ENCODE measurements at regions not wholly inside any gene's neighbourhood (a gene's known extent, or its start where the extent isn't known, plus 50 kb on each side); places are given as distances from the start of the nearest gene placed in this dataset.
"Not testable (repeated sequence)": the region's sequence is repeated elsewhere in the genome, so short reads cannot be mapped to it uniquely, and the experiment has no call there.

DNA sequence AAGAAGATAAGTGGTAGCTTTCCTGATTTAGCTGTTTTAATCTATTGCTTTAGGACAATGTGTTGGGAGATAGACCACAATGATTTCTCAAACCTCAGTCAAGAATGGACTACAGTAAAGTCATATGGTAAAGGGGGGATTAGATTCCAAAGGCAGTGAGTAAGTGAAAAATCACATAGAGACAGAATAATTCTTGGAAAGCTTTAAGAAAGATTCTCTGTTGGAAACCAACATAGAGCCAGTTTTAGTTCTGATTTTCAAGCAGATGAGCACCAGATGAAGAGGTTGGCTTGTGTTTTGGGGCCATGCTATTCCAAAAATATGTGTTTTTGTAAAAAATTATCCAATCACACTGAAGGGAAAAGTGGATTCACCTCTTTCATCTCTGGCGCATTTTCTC, 256.8 kb upstream of the RPS23 start:
- intact Hi-C loops (cut with micrococcal nuclease; ENCODE audit: unreplicated experiment), result no loop called here
- no TSS peak for BruUV-seq (replicated peaks)
- TF ChIP-seq CTCF (conservative IDR thresholded peaks at IDR 0.05; ENCODE audit: low read depth, low read length) (no peak), EZH2 (IDR thresholded peaks at IDR 0.05; ENCODE audit: borderline replicate concordance, low read depth, low read length, poor library complexity, severe bottlenecking) (no peak)
- H3K27me3 ChIP-seq (replicated peaks; ENCODE audit: insufficient read depth, low read depth, low read length, poor library complexity), result no peaks in the 10 kb centered on the region
- no peak overlapping the region for H3K27ac ChIP-seq (ENCODE audit: low read depth, low read length, poor library complexity, severe bottlenecking)
- POLR2A ChIA-PET (ENCODE audit: low non-redundant PET), result no interaction called here
- no peaks in the 10 kb centered on the region for H3K36me3 ChIP-seq (ENCODE audit: insufficient read depth, low read length, poor library complexity, severe bottlenecking)
- CTCF ChIA-PET, result no interaction called here
- DNase-seq (ENCODE audit: low spot score), result no peak
- no peaks in the 10 kb centered on the region for H3K4me1 ChIP-seq (ENCODE audit: insufficient read depth, low read length, poor library complexity, severe bottlenecking)
- no peaks in the 10 kb centered on the region for H3K9me3 ChIP-seq (ENCODE audit: low read depth, low read length, poor library complexity, severe bottlenecking)
- H3K4me3 ChIP-seq (ENCODE audit: low read depth, low read length, poor library complexity, severe bottlenecking), result no peak overlapping the region

DNA sequence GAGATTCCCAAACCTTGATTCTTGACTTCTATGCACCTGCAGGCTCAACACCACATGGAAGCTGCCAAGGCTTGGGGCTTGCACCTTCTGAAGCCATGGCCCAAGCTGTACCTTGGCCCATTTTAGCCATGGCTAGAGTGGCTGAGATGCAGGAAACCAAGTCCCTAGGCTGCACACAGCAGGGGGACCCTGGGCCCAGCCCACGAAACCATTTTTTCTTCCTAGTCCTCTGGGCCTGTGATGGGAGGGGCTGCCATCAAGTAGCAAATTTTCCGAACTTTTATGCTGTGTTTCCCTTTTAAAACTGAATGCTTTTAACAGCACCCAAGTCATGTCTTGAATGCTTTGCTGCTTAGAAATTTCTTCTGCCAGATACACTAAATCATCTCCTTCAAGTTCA, 253.9 kb upstream of the RPS23 start:
- POLR2A ChIA-PET (ENCODE audit: low non-redundant PET); H3K27ac ChIP-seq (ENCODE audit: low read depth, low read length, poor library complexity, severe bottlenecking); H3K4me3 ChIP-seq (ENCODE audit: low read depth, low read length, poor library complexity, severe bottlenecking); H3K9me3 ChIP-seq (ENCODE audit: low read depth, low read length, poor library complexity, severe bottlenecking); CTCF ChIA-PET; DNase-seq (ENCODE audit: low spot score); H3K36me3 ChIP-seq (ENCODE audit: insufficient read depth, low read length, poor library complexity, severe bottlenecking); intact Hi-C loops (cut with micrococcal nuclease; ENCODE audit: unreplicated experiment); H3K4me1 ChIP-seq (ENCODE audit: insufficient read depth, low read length, poor library complexity, severe bottlenecking); BruUV-seq (replicated peaks); H3K27me3 ChIP-seq (replicated peaks; ENCODE audit: insufficient read depth, low read depth, low read length, poor library complexity): not testable (repeated sequence)

GRCh38 chr5:82526540-82526939, 248.4 kb upstream of the RPS23 start:
- H3K4me3 ChIP-seq (ENCODE audit: low read depth, low read length, poor library complexity, severe bottlenecking), result no peak overlapping the region
- intact Hi-C loops (cut with micrococcal nuclease; ENCODE audit: unreplicated experiment), result no loop called here
- BruUV-seq (replicated peaks), result no TSS peak
- TF ChIP-seq CTCF (conservative IDR thresholded peaks at IDR 0.05; ENCODE audit: low read depth, low read length), result no peak
- H3K9me3 ChIP-seq (ENCODE audit: low read depth, low read length, poor library complexity, severe bottlenecking), result no peaks in the 10 kb centered on the region
- no peak for DNase-seq (ENCODE audit: low spot score)
- peaks cover 5% of the 10 kb centered on the region for H3K27me3 ChIP-seq (replicated peaks; ENCODE audit: insufficient read depth, low read depth, low read length, poor library complexity)
- CTCF ChIA-PET, result no interaction called here
- no peaks in the 10 kb centered on the region for H3K4me1 ChIP-seq (ENCODE audit: insufficient read depth, low read length, poor library complexity, severe bottlenecking)
- H3K36me3 ChIP-seq (ENCODE audit: insufficient read depth, low read length, poor library complexity, severe bottlenecking), result no peaks in the 10 kb centered on the region
- no peak overlapping the region for H3K27ac ChIP-seq (ENCODE audit: low read depth, low read length, poor library complexity, severe bottlenecking)
- POLR2A ChIA-PET (ENCODE audit: low non-redundant PET), result no interaction called here

- peaks cover 5% of the 10 kb centered on the region for H3K27me3 ChIP-seq (replicated peaks; ENCODE audit: insufficient read depth, low read depth, low read length, poor library complexity)
- no peak overlapping the region for H3K27ac ChIP-seq (ENCODE audit: low read depth, low read length, poor library complexity, severe bottlenecking)
- BruUV-seq (replicated peaks), result no TSS peak
- no peaks in the 10 kb centered on the region for H3K4me1 ChIP-seq (ENCODE audit: insufficient read depth, low read length, poor library complexity, severe bottlenecking)
- DNase-seq (ENCODE audit: low spot score), result no peak
- no peak overlapping the region for H3K4me3 ChIP-seq (ENCODE audit: low read depth, low read length, poor library complexity, severe bottlenecking)
- no peaks in the 10 kb centered on the region for H3K9me3 ChIP-seq (ENCODE audit: low read depth, low read length, poor library complexity, severe bottlenecking)
- POLR2A ChIA-PET (ENCODE audit: low non-redundant PET), result no interaction called here
- intact Hi-C loops (cut with micrococcal nuclease; ENCODE audit: unreplicated experiment), result no loop called here
- H3K36me3 ChIP-seq (ENCODE audit: insufficient read depth, low read length, poor library complexity, severe bottlenecking), result no peaks in the 10 kb centered on the region
- TF ChIP-seq CTCF (conservative IDR thresholded peaks at IDR 0.05; ENCODE audit: low read depth, low read length) (no peak), EZH2 (IDR thresholded peaks at IDR 0.05; ENCODE audit: borderline replicate concordance, low read depth, low read length, poor library complexity, severe bottlenecking) (no peak)
- CTCF ChIA-PET, result no interaction called here
Measured at GRCh38 chr5:82525626-82526025, 247.5 kb upstream of the RPS23 start.

All from A673 (cell line).